H1 (cell line): ENCODE measurements at regions not wholly inside any gene's neighbourhood (a gene's known extent, or its start where the extent isn't known, plus 50 kb on each side); places are given as distances from the start of the nearest gene placed in this dataset.

Source experiments
- CTCF ChIA-PET: fragments of 300-600 bp; sonication (Branson Sonifier 250); formaldehyde crosslinking; loops from one replicate; lab custom pipeline; 2021; ENCODE audit not compliant: partially characterized antibody; lab: Charles Lee
- POLR2A ChIA-PET: fragments of 300-600 bp; sonication (Branson Sonifier 250); formaldehyde crosslinking; loops from one replicate; lab custom pipeline; 2021; ENCODE audit warnings: inconsistent platforms; ENCODE audit not compliant: partially characterized antibody; lab: Charles Lee
- DNase-seq, 2 experiments: peaks; one replicate each; pipeline versions ENCODE4 v3.0.0 to v3.0.0-alpha.2; 2010 to 2022; ENCODE audit warnings: low spot score in 2 of 2, low read depth in 1 of 2, mixed read lengths in 1 of 2
- FAIRE-seq: peaks from 2 replicates; lab custom pipeline; 2011; peaks lifted over from hg19 to GRCh38; lab: Jason Lieb, UNC
- H2AFZ ChIP-seq: 2 replicates; pipeline ENCODE4 v1.8.1; 2012; ENCODE audit warnings: low read length, inconsistent platforms
- H2AK5ac ChIP-seq: 2 replicates; pipeline ENCODE4 v1.6.1; 2013; ENCODE audit warnings: low read depth, low read length
- H2BK120ac ChIP-seq: replicated peaks from 2 replicates; pipeline ENCODE3; 2013; ENCODE audit warnings: low read depth, low read length, inconsistent platforms
- H2BK12ac ChIP-seq: 2 replicates; pipeline ENCODE4 v1.6.1; 2013; ENCODE audit warnings: low read depth, low read length
- H2BK15ac ChIP-seq: 2 replicates; pipeline ENCODE4 v1.6.1; 2013; ENCODE audit warnings: low read length
- H2BK20ac ChIP-seq: 2 replicates; pipeline ENCODE4 v1.6.1; 2013; ENCODE audit warnings: low read length
- H2BK5ac ChIP-seq: 2 replicates; pipeline ENCODE4 v1.6.1; 2013; ENCODE audit warnings: low read depth, low read length
- H3K14ac ChIP-seq: 2 replicates; pipeline ENCODE4 v1.6.1; 2013; ENCODE audit warnings: inconsistent platforms; ENCODE audit not compliant: insufficient read length
- H3K18ac ChIP-seq: 2 replicates; pipeline ENCODE4 v1.6.1; 2013; ENCODE audit warnings: low read length; ENCODE audit errors: extremely low read depth
- H3K23ac ChIP-seq: 2 replicates; pipeline ENCODE4 v1.6.1; 2013; ENCODE audit warnings: inconsistent platforms; ENCODE audit not compliant: insufficient read length
- H3K23me2 ChIP-seq: 2 replicates; pipeline ENCODE4 v1.6.1; 2013; ENCODE audit warnings: low read depth, low read length
- H3K27ac ChIP-seq: 2 replicates; pipeline ENCODE4 v1.6.1; 2011; ENCODE audit warnings: low read depth, low read length, inconsistent platforms
- H3K27me3 ChIP-seq, 4 experiments: replicated peaks in 1 of 4; 1 replicate in 1 of 4; 2 replicates in 3 of 4; pipeline versions ENCODE4 v1.6.1 to v1.8.1; 2011 to 2013; ENCODE audit warnings: low read length in 3 of 4, mild to moderate bottlenecking in 3 of 4, inconsistent platforms in 2 of 4, mixed read lengths in 2 of 4, moderate library complexity in 1 of 4; ENCODE audit not compliant: control insufficient read depth in 3 of 4, insufficient read depth in 3 of 4; ENCODE audit errors: extremely low read depth in 1 of 4
- H3K36me3 ChIP-seq, 4 experiments: 2 replicates each; pipeline versions ENCODE4 v1.6.1 to v1.8.1; 2011 to 2013; ENCODE audit warnings: mild to moderate bottlenecking in 4 of 4, low read length in 3 of 4, moderate library complexity in 2 of 4, control low read depth in 1 of 4, inconsistent platforms in 1 of 4; ENCODE audit not compliant: insufficient read depth in 4 of 4, control insufficient read depth in 2 of 4
- H3K4ac ChIP-seq: replicated peaks from 2 replicates; pipeline ENCODE3; 2013; ENCODE audit warnings: low read length, low read depth, mixed read lengths, inconsistent platforms; ENCODE audit not compliant: insufficient read length
- H3K4me1 ChIP-seq, 4 experiments: replicated peaks in 1 of 4; 1 replicate in 1 of 4; 2 replicates in 3 of 4; pipeline versions ENCODE4 v1.6.1 to v1.8.1; 2011 to 2013; ENCODE audit warnings: low read length in 3 of 4, inconsistent platforms in 2 of 4, mixed read lengths in 1 of 4; ENCODE audit not compliant: insufficient read depth in 4 of 4, control insufficient read depth in 3 of 4
- H3K4me2 ChIP-seq, 2 experiments: 2 replicates each; pipeline versions ENCODE4 v1.6.1 to v1.8.1; 2011 to 2013; ENCODE audit warnings: low read depth in 2 of 2, low read length in 2 of 2, control low read depth in 1 of 2, inconsistent platforms in 1 of 2, mild to moderate bottlenecking in 1 of 2; ENCODE audit not compliant: insufficient read depth in 1 of 2
- H3K4me3 ChIP-seq, 4 experiments: fragments of 200-600, 300-600 bp in 1 of 4; sonication (generic), shearing (Covaris generic), sonication (Bioruptor Twin) in 1 of 4; 2 replicates each; pipeline versions ENCODE4 v1.5.1 to v1.8.1; 2011 to 2016; ENCODE audit warnings: low read length in 4 of 4, low read depth in 3 of 4, control low read depth in 2 of 4, inconsistent platforms in 2 of 4, mild to moderate bottlenecking in 2 of 4, mixed read lengths in 1 of 4, moderate library complexity in 1 of 4; ENCODE audit not compliant: insufficient read depth in 2 of 4; ENCODE audit errors: extremely low read depth in 1 of 4
- H3K56ac ChIP-seq: replicated peaks from 2 replicates; pipeline ENCODE3; 2013; ENCODE audit warnings: low read depth, mild to moderate bottlenecking, mixed read lengths, low read length, inconsistent platforms; ENCODE audit not compliant: insufficient read length
- H3K79me1 ChIP-seq: 2 replicates; pipeline ENCODE4 v1.6.1; 2013; ENCODE audit warnings: low read depth, low read length, control low read depth
- H3K79me2 ChIP-seq, 2 experiments: 2 replicates each; pipeline versions ENCODE4 v1.6.1 to v1.8.1; 2012 to 2013; ENCODE audit warnings: low read length in 2 of 2, mild to moderate bottlenecking in 2 of 2, inconsistent platforms in 1 of 2; ENCODE audit not compliant: insufficient read depth in 2 of 2, control insufficient read depth in 1 of 2
- H3K9ac ChIP-seq, 4 experiments: replicated peaks in 1 of 4; 1 replicate in 1 of 4; 2 replicates in 3 of 4; pipeline versions ENCODE4 v1.6.1 to v1.8.1; 2011 to 2013; ENCODE audit warnings: low read depth in 3 of 4, low read length in 3 of 4, control low read depth in 2 of 4, mild to moderate bottlenecking in 2 of 4, moderate library complexity in 2 of 4, inconsistent platforms in 1 of 4; ENCODE audit errors: extremely low read depth in 1 of 4
- H3K9me3 ChIP-seq, 2 experiments: 2 replicates each; pipeline versions ENCODE4 v1.6.1 to v1.8.1; 2012 to 2013; ENCODE audit warnings: mild to moderate bottlenecking in 2 of 2, moderate library complexity in 2 of 2, control low read depth in 1 of 2, inconsistent platforms in 1 of 2, low read depth in 1 of 2, low read length in 1 of 2, mixed read lengths in 1 of 2; ENCODE audit not compliant: insufficient read depth in 2 of 2
- H4K20me1 ChIP-seq, 2 experiments: replicated peaks in 1 of 2; 2 replicates each; pipeline versions ENCODE3 to v1.8.1; 2011 to 2013; ENCODE audit warnings: inconsistent platforms in 2 of 2, low read length in 2 of 2, mild to moderate bottlenecking in 1 of 2; ENCODE audit not compliant: insufficient read depth in 2 of 2, control insufficient read depth in 1 of 2
- H4K5ac ChIP-seq: 2 replicates; pipeline ENCODE4 v1.6.1; 2013; ENCODE audit warnings: low read length, low read depth, mixed read lengths, inconsistent platforms; ENCODE audit not compliant: insufficient read length
- H4K8ac ChIP-seq: 2 replicates; pipeline ENCODE4 v1.8.0; 2013; ENCODE audit warnings: mild to moderate bottlenecking, moderate library complexity, low read length, inconsistent platforms; ENCODE audit not compliant: insufficient read depth; ENCODE audit errors: extremely low read depth
- H4K91ac ChIP-seq: replicated peaks from 2 replicates; pipeline ENCODE3; 2013; ENCODE audit warnings: low read length, mixed read lengths, inconsistent platforms; ENCODE audit not compliant: insufficient read length
- BCL11A ChIP-seq, 2 experiments: IDR thresholded peaks; one replicate each; pipeline ENCODE4 v1.6.1; 2011; ENCODE audit warnings: low read depth in 2 of 2, low read length in 2 of 2, mild to moderate bottlenecking in 2 of 2
- CBX8 ChIP-seq: fragments of 300-800, 300-1000 bp; sonication (generic); IDR thresholded peaks from 2 replicates; pipeline ENCODE4 v1.7.1; 2016; ENCODE audit warnings: low read depth, low read length, borderline replicate concordance
- CHD1 ChIP-seq: IDR thresholded peaks from 2 replicates; pipeline ENCODE4 v1.6.1; 2012; ENCODE audit warnings: low read depth, low read length, improper control_type of control experiment
- MAX ChIP-seq: IDR thresholded peaks from 2 replicates; pipeline ENCODE4 v1.6.1; 2012; ENCODE audit warnings: inconsistent platforms
- SRF ChIP-seq: IDR thresholded peaks from 2 replicates; pipeline ENCODE4 v1.6.1; 2011; ENCODE audit warnings: mild to moderate bottlenecking, low read depth, low read length, moderate library complexity
- WGBS, 2 experiments: shearing (Covaris generic) in 1 of 2; methylation state at CpG; one replicate each; pipeline versions ENCODE4 v1.1.6 to v1.1.7; 2013 to 2015; ENCODE audit warnings: low lambda C conversion rate in 2 of 2, mixed read lengths in 2 of 2, inconsistent platforms in 1 of 2, low coverage in 1 of 2, missing lambda C conversion rate in 1 of 2; ENCODE audit not compliant: insufficient replicate concordance in 2 of 2, insufficient coverage in 1 of 2, insufficient read length in 1 of 2; ENCODE audit errors: extremely low coverage in 1 of 2, missing lambda C conversion rate in 1 of 2; 5-methylcytosine and 5-hydroxymethylcytosine counted together

GRCh38 chr4:176441594-176441993, 121.8 kb downstream of the SPCS3 start:
- H3K79me2 ChIP-seq: no peaks in the 10 kb centered on the region
- H2BK20ac ChIP-seq: no peak overlapping the region
- H3K9ac ChIP-seq: no peak overlapping the region
- no peak overlapping the region for H3K4me3 ChIP-seq
- H3K14ac ChIP-seq: no peak overlapping the region
- 100% methylated on average over 1 of the region's 2 CpGs; no CpG with 5 or more reads in 1 of the 2 experiments for WGBS, 2 experiments
- no peaks in the 10 kb centered on the region for H3K4me1 ChIP-seq
- no peak overlapping the region for H4K5ac ChIP-seq
- no peak overlapping the region for H3K18ac ChIP-seq
- ChIA-PET POLR2A (no interaction called here), CTCF (no interaction called here)
- no peak overlapping the region for H2BK120ac ChIP-seq
- no peak overlapping the region for H3K27ac ChIP-seq
- no peak for DNase-seq
- no peak overlapping the region for H3K23ac ChIP-seq
- no peak overlapping the region for H3K4me2 ChIP-seq
- no peaks in the 10 kb centered on the region for H3K23me2 ChIP-seq
- H3K79me1 ChIP-seq: no peaks in the 10 kb centered on the region
- no peaks in the 10 kb centered on the region for H3K27me3 ChIP-seq
- H3K56ac ChIP-seq: no peak overlapping the region
- H2BK5ac ChIP-seq: no peak overlapping the region
- H3K4ac ChIP-seq: no peak overlapping the region
- H4K8ac ChIP-seq: no peak overlapping the region
- no peaks in the 10 kb centered on the region for H4K20me1 ChIP-seq
- no peak overlapping the region for H2BK12ac ChIP-seq
- no peaks in the 10 kb centered on the region for H3K9me3 ChIP-seq
- H3K36me3 ChIP-seq: no peaks in the 10 kb centered on the region
- no peak overlapping the region for H2BK15ac ChIP-seq
- TF ChIP-seq CHD1 (no peak), BCL11A (IDR thresholded peaks at IDR 0.05; ENCODE audit: low read depth in 2 of 2, low read length in 2 of 2) (no peak), SRF (no peak), MAX (no peak), CBX8 (no peak)
- TF ChIP-seq, all 59 proteins: peak for 0
- no peak overlapping the region for H2AK5ac ChIP-seq
- H4K91ac ChIP-seq: no peak overlapping the region
- no peak overlapping the region for H2AFZ ChIP-seq
- no peak for FAIRE-seq
